Brain microvascular endothelial cell (primary cell): ENCODE measurements at regions not wholly inside any gene's neighbourhood (a gene's known extent, or its start where the extent isn't known, plus 50 kb on each side); places are given as distances from the start of the nearest gene placed in this dataset.

Experiments
- DNase-seq: peaks from one replicate; pipeline ENCODE4 v3.0.0-alpha.2; 2020
- H3K27ac ChIP-seq: fragments of 250-450 bp; sonication (Bioruptor Pico); 2 replicates; pipeline ENCODE4 v1.5.1; 2020; ENCODE audit warnings: mild to moderate bottlenecking, moderate library complexity
- H3K27me3 ChIP-seq: fragments of 250-450 bp; sonication (Bioruptor Pico); replicated peaks from 2 replicates; pipeline ENCODE4 v1.5.1; 2020; ENCODE audit warnings: mild to moderate bottlenecking
- H3K36me3 ChIP-seq: fragments of 250-450 bp; sonication (Bioruptor Pico); replicated peaks from 2 replicates; pipeline ENCODE4 v1.5.1; 2020; ENCODE audit warnings: mild to moderate bottlenecking
- H3K4me3 ChIP-seq: 2 replicates; pipeline ENCODE4 v1.5.1; 2011; ENCODE audit warnings: low read depth, mild to moderate bottlenecking, control low read depth, low read length, moderate library complexity
- CTCF ChIP-seq: IDR thresholded peaks from 2 replicates; pipeline ENCODE4 v1.5.1; 2011; ENCODE audit warnings: low read depth, mild to moderate bottlenecking, moderate library complexity, low read length, control low read depth, inconsistent platforms; ENCODE audit errors: missing control alignments
- in situ Hi-C: cut with HindIII; loops from 2 replicates; pipeline ENCODE4 v1.10.0; 2017; ENCODE audit warnings: low sequenced_read_pairs, low pct_ligation_motif_present

DNA sequence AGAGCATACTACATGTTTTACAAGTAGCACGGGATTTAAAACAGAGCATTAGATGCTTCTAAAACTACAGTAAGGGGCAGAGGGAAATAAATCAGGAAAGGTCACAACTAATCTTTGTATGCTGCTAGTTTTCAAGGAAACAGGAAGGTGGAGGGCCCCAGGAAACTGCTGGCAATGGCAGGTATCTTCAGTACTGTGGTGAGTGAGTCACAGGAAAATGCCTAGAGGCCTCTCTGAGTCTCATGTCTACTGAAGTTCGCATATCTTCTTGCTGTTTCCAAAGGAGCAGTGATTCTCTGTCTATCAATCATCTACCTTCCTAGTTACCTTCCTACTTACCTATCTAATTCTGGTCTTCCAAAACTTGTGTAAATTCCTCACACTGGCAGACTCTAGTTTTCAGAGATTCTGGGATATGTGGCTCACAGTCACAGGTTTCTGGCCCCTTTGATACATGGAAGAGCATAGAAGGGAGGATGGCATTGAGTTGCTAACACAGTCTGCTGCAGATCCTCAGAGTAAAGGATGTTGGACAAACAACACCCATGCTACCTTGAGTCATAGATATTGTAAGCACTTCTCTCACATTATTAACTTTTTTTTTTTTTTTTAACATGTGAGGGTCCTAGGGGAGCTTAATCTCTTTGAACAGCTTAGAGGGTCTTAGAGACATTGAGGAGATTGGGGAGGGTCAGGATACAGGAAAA is 58.8 kb upstream of the SYN3 start:
- H3K36me3 ChIP-seq = no peaks in the 10 kb centered on the region
- no peak for DNase-seq
- no peak overlapping the region for H3K4me3 ChIP-seq
- in situ Hi-C loops = no loop called here
- H3K27ac ChIP-seq = no peak overlapping the region
- TF ChIP-seq CTCF = no peak
- H3K27me3 ChIP-seq = no peaks in the 10 kb centered on the region

DNA sequence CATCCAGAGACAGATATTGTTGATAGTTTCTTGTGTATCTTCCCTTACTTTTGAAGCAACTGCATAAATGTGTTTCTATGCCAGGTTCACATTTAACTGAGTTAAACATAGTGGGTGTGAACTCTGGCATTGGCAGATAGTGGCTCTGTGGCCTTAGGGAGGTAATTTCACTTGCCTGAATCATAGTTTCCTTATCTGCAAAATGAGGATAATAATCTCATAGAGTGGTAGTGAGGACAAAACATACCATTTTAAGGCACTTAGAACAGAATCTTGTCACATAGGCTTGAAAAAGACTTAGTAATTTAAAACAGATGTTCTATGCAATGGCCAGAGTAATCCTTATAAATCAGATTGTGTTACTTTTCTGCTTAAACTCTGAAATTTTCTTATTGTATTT is 56.4 kb upstream of the SYN3 start:
- DNase-seq = no peak
- no peaks in the 10 kb centered on the region for H3K36me3 ChIP-seq
- H3K27me3 ChIP-seq = no peaks in the 10 kb centered on the region
- no peak overlapping the region for H3K27ac ChIP-seq
- in situ Hi-C loops = no loop called here
- H3K4me3 ChIP-seq = no peak overlapping the region
- no peak for TF ChIP-seq CTCF

- in situ Hi-C loops = no loop called here
- Histone ChIP-seq H3K27ac (no peak overlapping the region), H3K4me3 (no peak overlapping the region), H3K36me3 (no peaks in the 10 kb centered on the region), H3K27me3 (no peaks in the 10 kb centered on the region)
- TF ChIP-seq CTCF = no peak
- no peak for DNase-seq
Observed at GRCh38 chr22:33112580-33112979, 54.4 kb upstream of the SYN3 start.

DNA sequence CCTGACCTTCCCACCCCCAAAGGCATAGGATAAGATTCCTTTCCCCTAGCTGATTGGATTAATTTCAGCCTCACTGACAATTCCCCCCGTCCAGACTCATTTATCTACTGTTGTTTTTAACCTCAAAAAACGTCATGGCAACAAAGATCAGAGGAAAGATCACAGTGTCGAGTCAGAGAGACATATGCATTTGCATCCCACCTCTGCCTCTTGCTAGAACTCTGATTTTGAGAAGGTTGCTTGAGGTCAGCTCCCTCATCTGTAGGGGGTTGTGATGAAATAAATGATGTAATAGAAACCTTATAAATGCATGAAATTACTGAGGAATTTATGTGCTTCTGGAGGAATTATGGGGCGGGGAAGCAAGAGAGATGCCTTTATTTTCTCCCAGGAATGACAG is 53.3 kb upstream of the SYN3 start:
- no peak overlapping the region for H3K27ac ChIP-seq
- in situ Hi-C loops = no loop called here
- no peak overlapping the region for H3K4me3 ChIP-seq
- no peaks in the 10 kb centered on the region for H3K36me3 ChIP-seq
- TF ChIP-seq CTCF = no peak
- H3K27me3 ChIP-seq = no peaks in the 10 kb centered on the region
- DNase-seq = no peak

- Histone ChIP-seq H3K27ac (no peak overlapping the region), H3K4me3 (no peak overlapping the region), H3K27me3 (no peaks in the 10 kb centered on the region), H3K36me3 (no peaks in the 10 kb centered on the region)
- DNase-seq = no peak
- no peak for TF ChIP-seq CTCF
- in situ Hi-C loops = no loop called here
Observed at GRCh38 chr22:33110562-33111163, 52.5 kb upstream of the SYN3 start.
